IMR-90 (cell line): ENCODE measurements at regions not wholly inside any gene's neighbourhood (a gene's known extent, or its start where the extent isn't known, plus 50 kb on each side); places are given as distances from the start of the nearest gene placed in this dataset.

ENCODE experiments used
- BHLHE40 ChIP-seq: fragments of 150-350 bp; IDR thresholded peaks from 2 replicates; pipeline ENCODE4 v1.6.1; 2016; ENCODE audit warnings: mild to moderate bottlenecking, low read depth, low read length
- CEBPB ChIP-seq: IDR thresholded peaks from 2 replicates; pipeline ENCODE4 v1.6.1; 2012; ENCODE audit warnings: low read depth, low read length, improper control_type of control experiment
- CHD1 ChIP-seq: IDR thresholded peaks from 2 replicates; pipeline ENCODE4 v1.6.1; 2012; ENCODE audit warnings: low read depth, low read length, improper control_type of control experiment
- FOS ChIP-seq: fragments of 150-350 bp; IDR thresholded peaks from 2 replicates; pipeline ENCODE4 v1.6.1; 2016; ENCODE audit warnings: low read depth, low read length
- MAFK ChIP-seq: IDR thresholded peaks from 2 replicates; pipeline ENCODE4 v1.6.1; 2012; ENCODE audit warnings: low read depth, low read length, improper control_type of control experiment
- MAZ ChIP-seq: IDR thresholded peaks from 2 replicates; pipeline ENCODE4 v1.6.1; 2012; ENCODE audit warnings: low read depth, mild to moderate bottlenecking, low read length, improper control_type of control experiment, moderate library complexity, borderline replicate concordance
- MXI1 ChIP-seq: IDR thresholded peaks from 2 replicates; pipeline ENCODE4 v1.6.1; 2012; ENCODE audit warnings: low read depth, mild to moderate bottlenecking, low read length, moderate library complexity, borderline replicate concordance
- POLR2A ChIP-seq: IDR thresholded peaks from 2 replicates; pipeline ENCODE4 v1.6.1; 2012; ENCODE audit warnings: mild to moderate bottlenecking, low read depth, low read length
- RAD21 ChIP-seq: IDR thresholded peaks from 2 replicates; pipeline ENCODE4 v1.6.1; 2012; ENCODE audit warnings: low read length, improper control_type of control experiment
- RFX5 ChIP-seq: IDR thresholded peaks from 2 replicates; pipeline ENCODE4 v1.8.0; 2012; ENCODE audit warnings: low read depth, mild to moderate bottlenecking, low read length, moderate library complexity
- SMC3 ChIP-seq: fragments of 150-350 bp; IDR thresholded peaks from 2 replicates; pipeline ENCODE4 v1.6.1; 2016; ENCODE audit warnings: low read depth, mild to moderate bottlenecking, antibody characterized with exemption, low read length, moderate library complexity
- TF ChIP-seq, protein P1 (sequence below): conservative IDR thresholded peaks from 2 replicates; pipeline ENCODE4 v1.5.1; 2012; ENCODE audit warnings: mild to moderate bottlenecking, low read depth, low read length, improper control_type of control experiment
- TF ChIP-seq, protein P2 (sequence below): fragments of 150-350 bp; IDR thresholded peaks from 2 replicates; pipeline ENCODE4 v1.6.1; 2016; ENCODE audit warnings: low read depth, mild to moderate bottlenecking, low read length, moderate library complexity, borderline replicate concordance
- TF ChIP-seq, protein P3 (sequence below): fragments of 150-350 bp; IDR thresholded peaks from 2 replicates; pipeline ENCODE4 v1.6.1; 2017; ENCODE audit warnings: mild to moderate bottlenecking, antibody characterized with exemption, low read length, low read depth

DNA sequence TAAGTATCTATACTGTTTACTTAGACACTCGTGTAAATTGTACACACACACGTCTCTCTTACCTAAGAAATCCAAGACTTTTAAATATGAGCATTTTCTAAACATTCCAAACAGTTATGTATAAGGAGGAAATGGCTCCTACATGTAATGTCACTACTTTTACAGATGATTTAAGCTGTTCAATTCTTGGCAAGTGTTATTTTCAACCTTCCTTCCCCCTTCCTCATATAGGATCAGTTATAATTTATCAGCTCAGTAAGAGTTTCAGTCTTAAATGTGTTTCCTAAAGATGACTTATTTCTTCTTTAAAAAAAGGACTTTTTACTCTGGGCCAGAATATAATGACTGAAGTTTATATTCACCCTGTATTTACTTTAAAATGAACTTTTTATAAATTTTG is 601.1 kb downstream of the ANKRD50 start:
- no peak for TF ChIP-seq MAZ
- TF ChIP-seq SMC3, result no peak
- TF ChIP-seq FOS, result no peak
- TF ChIP-seq, protein P1, sequence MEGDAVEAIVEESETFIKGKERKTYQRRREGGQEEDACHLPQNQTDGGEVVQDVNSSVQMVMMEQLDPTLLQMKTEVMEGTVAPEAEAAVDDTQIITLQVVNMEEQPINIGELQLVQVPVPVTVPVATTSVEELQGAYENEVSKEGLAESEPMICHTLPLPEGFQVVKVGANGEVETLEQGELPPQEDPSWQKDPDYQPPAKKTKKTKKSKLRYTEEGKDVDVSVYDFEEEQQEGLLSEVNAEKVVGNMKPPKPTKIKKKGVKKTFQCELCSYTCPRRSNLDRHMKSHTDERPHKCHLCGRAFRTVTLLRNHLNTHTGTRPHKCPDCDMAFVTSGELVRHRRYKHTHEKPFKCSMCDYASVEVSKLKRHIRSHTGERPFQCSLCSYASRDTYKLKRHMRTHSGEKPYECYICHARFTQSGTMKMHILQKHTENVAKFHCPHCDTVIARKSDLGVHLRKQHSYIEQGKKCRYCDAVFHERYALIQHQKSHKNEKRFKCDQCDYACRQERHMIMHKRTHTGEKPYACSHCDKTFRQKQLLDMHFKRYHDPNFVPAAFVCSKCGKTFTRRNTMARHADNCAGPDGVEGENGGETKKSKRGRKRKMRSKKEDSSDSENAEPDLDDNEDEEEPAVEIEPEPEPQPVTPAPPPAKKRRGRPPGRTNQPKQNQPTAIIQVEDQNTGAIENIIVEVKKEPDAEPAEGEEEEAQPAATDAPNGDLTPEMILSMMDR, result no peak
- TF ChIP-seq, protein P2, sequence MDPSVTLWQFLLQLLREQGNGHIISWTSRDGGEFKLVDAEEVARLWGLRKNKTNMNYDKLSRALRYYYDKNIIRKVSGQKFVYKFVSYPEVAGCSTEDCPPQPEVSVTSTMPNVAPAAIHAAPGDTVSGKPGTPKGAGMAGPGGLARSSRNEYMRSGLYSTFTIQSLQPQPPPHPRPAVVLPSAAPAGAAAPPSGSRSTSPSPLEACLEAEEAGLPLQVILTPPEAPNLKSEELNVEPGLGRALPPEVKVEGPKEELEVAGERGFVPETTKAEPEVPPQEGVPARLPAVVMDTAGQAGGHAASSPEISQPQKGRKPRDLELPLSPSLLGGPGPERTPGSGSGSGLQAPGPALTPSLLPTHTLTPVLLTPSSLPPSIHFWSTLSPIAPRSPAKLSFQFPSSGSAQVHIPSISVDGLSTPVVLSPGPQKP, result no peak
- TF ChIP-seq POLR2A, result no peak
- TF ChIP-seq RAD21, result no peak
- TF ChIP-seq CHD1, result no peak
- no peak for TF ChIP-seq MAFK
- no peak for TF ChIP-seq BHLHE40
- TF ChIP-seq CEBPB, result no peak
- no peak for TF ChIP-seq RFX5
- TF ChIP-seq MXI1, result no peak
- TF ChIP-seq, protein P3, sequence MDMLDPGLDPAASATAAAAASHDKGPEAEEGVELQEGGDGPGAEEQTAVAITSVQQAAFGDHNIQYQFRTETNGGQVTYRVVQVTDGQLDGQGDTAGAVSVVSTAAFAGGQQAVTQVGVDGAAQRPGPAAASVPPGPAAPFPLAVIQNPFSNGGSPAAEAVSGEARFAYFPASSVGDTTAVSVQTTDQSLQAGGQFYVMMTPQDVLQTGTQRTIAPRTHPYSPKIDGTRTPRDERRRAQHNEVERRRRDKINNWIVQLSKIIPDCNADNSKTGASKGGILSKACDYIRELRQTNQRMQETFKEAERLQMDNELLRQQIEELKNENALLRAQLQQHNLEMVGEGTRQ, result no peak
